GM23338 (cell line): ENCODE measurements at regions not wholly inside any gene's neighbourhood (a gene's known extent, or its start where the extent isn't known, plus 50 kb on each side); places are given as distances from the start of the nearest gene placed in this dataset.

Experiments used
- ATAC-seq: fragments of 200-7000 bp; cut with Tn5 transposase; 3 replicates; pipeline ENCODE4 v1.9.1; 2020
- DNase-seq: peaks from one replicate; pipeline ENCODE4 v3.0.0-alpha.2; 2015; ENCODE audit warnings: low spot score
- H2AFZ ChIP-seq: fragments of 200-600 bp; sonication (generic); 2 replicates; pipeline ENCODE4 v1.8.0; 2016; ENCODE audit warnings: antibody characterized with exemption, mild to moderate bottlenecking, moderate library complexity
- H3F3A ChIP-seq: fragments of 200-600 bp; sonication (generic); replicated peaks from 2 replicates; pipeline ENCODE4 v1.8.0; 2017; ENCODE audit warnings: antibody characterized with exemption, mixed run types, low read depth
- H3K27ac ChIP-seq: fragments of 200-600 bp; sonication (generic); 2 replicates; pipeline ENCODE4 v1.6.1; 2016; ENCODE audit warnings: low read depth
- H3K27me3 ChIP-seq: fragments of 200-600 bp; sonication (generic); 2 replicates; pipeline ENCODE4 v1.8.0; 2016; ENCODE audit warnings: mild to moderate bottlenecking, mixed run types, moderate library complexity; ENCODE audit not compliant: insufficient read depth
- H3K36me3 ChIP-seq: fragments of 200-600 bp; sonication (generic); 2 replicates; pipeline ENCODE4 v1.8.0; 2016; ENCODE audit warnings: mild to moderate bottlenecking; ENCODE audit not compliant: insufficient read depth
- H3K4me1 ChIP-seq: fragments of 200-600 bp; sonication (generic); 2 replicates; pipeline ENCODE4 v1.8.0; 2016; ENCODE audit warnings: mild to moderate bottlenecking, moderate library complexity; ENCODE audit not compliant: insufficient read depth
- H3K4me2 ChIP-seq: fragments of 200-600 bp; sonication (generic); 2 replicates; pipeline ENCODE4 v1.7.1; 2017; ENCODE audit warnings: mixed run types
- H3K4me3 ChIP-seq: fragments of 200-600 bp; sonication (generic); 2 replicates; pipeline ENCODE4 v1.6.1; 2016; ENCODE audit warnings: mixed run types
- H3K79me2 ChIP-seq: fragments of 200-600 bp; sonication (generic); replicated peaks from 2 replicates; pipeline ENCODE4 v1.8.0; 2017; ENCODE audit warnings: mild to moderate bottlenecking; ENCODE audit not compliant: insufficient read depth
- H3K9me2 ChIP-seq: fragments of 200-600 bp; sonication (generic); 2 replicates; pipeline ENCODE4 v1.8.0; 2017; ENCODE audit not compliant: insufficient read depth
- H4K20me1 ChIP-seq: fragments of 200-600 bp; sonication (generic); replicated peaks from 2 replicates; pipeline ENCODE4 v1.8.0; 2017; ENCODE audit warnings: mild to moderate bottlenecking; ENCODE audit not compliant: insufficient read depth
- H3K27ac Mint-ChIP-seq: 2 replicates; pipeline ENCODE4 v1.8.0; 2020; ENCODE audit warnings: inconsistent platforms, mild to moderate bottlenecking, moderate library complexity, mixed read lengths
- H3K27me3 Mint-ChIP-seq: 3 replicates; pipeline ENCODE4 v1.8.0; 2022; ENCODE audit warnings: low read depth, mild to moderate bottlenecking, moderate library complexity, mixed read lengths, inconsistent platforms; ENCODE audit not compliant: insufficient read depth, poor library complexity
- H3K36me3 Mint-ChIP-seq: 3 replicates; pipeline ENCODE4 v1.8.0; 2021; ENCODE audit warnings: low read depth, mild to moderate bottlenecking, inconsistent platforms, moderate library complexity, mixed read lengths
- H3K4me1 Mint-ChIP-seq: 3 replicates; pipeline ENCODE4 v1.8.0; 2020; ENCODE audit warnings: mild to moderate bottlenecking, inconsistent platforms, mixed read lengths
- H3K4me3 Mint-ChIP-seq: 3 replicates; pipeline ENCODE4 v1.8.0; 2021; ENCODE audit warnings: moderate library complexity, mild to moderate bottlenecking, inconsistent platforms, mixed read lengths
- H3K9me3 Mint-ChIP-seq: 3 replicates; pipeline ENCODE4 v1.8.0; 2020; ENCODE audit warnings: moderate library complexity, mild to moderate bottlenecking, inconsistent platforms, mixed read lengths
- CREB1 ChIP-seq: fragments of 250-450 bp; sonication (Bioruptor Pico); IDR thresholded peaks from 2 replicates; pipeline ENCODE4 v1.5.0; 2020; ENCODE audit warnings: low read depth, mild to moderate bottlenecking, moderate library complexity
- CTCF ChIP-seq, 2 experiments: fragments of 200-600 bp in 1 of 2; sonication (generic) in 1 of 2; conservative IDR thresholded peaks; 2 replicates each; pipeline versions ENCODE4 v1.5.1 to v1.6.1; 2016 to 2017; ENCODE audit warnings: antibody characterized with exemption in 2 of 2, low read depth in 2 of 2, mild to moderate bottlenecking in 2 of 2, moderate library complexity in 1 of 2
- ETS1 ChIP-seq: IDR thresholded peaks from 2 replicates; pipeline ENCODE4 v1.6.1; 2016; ENCODE audit warnings: antibody characterized with exemption
- EZH2 ChIP-seq: fragments of 200-600 bp; sonication (generic); IDR thresholded peaks from one replicate; pipeline ENCODE4 v1.8.0; 2017; ENCODE audit warnings: antibody characterized with exemption, mild to moderate bottlenecking, low read depth; ENCODE audit not compliant: unreplicated experiment
- EZH2phosphoT487 ChIP-seq: fragments of 200-600 bp; sonication (generic); IDR thresholded peaks from one replicate; pipeline ENCODE4 v1.8.1; 2018; ENCODE audit warnings: antibody characterized with exemption; ENCODE audit not compliant: unreplicated experiment
- JUNB ChIP-seq: IDR thresholded peaks from one replicate; pipeline ENCODE4 v1.6.1; 2016; ENCODE audit warnings: antibody characterized with exemption; ENCODE audit not compliant: unreplicated experiment
- NANOG ChIP-seq: IDR thresholded peaks from 2 replicates; pipeline ENCODE4 v1.6.1; 2016; ENCODE audit warnings: antibody characterized with exemption, borderline replicate concordance
- POLR2AphosphoS5 ChIP-seq: IDR thresholded peaks from 2 replicates; pipeline ENCODE4 v1.6.1; 2016; ENCODE audit warnings: antibody characterized with exemption, low read depth
- REST ChIP-seq: IDR thresholded peaks from one replicate; pipeline ENCODE4 v1.6.1; 2018; ENCODE audit warnings: antibody characterized with exemption; ENCODE audit not compliant: unreplicated experiment
- STAT1 ChIP-seq: IDR thresholded peaks from one replicate; pipeline ENCODE4 v1.6.1; 2016; ENCODE audit warnings: antibody characterized with exemption; ENCODE audit not compliant: unreplicated experiment
- ZNF114 ChIP-seq: fragments of 250-450 bp; sonication (Bioruptor Pico); IDR thresholded peaks from 2 replicates; pipeline ENCODE4 v1.5.0; 2020; ENCODE audit warnings: mild to moderate bottlenecking, moderate library complexity
- ZNF331 ChIP-seq: fragments of 250-450 bp; sonication (Bioruptor Pico); IDR thresholded peaks from 2 replicates; pipeline ENCODE4 v1.5.0; 2020; ENCODE audit warnings: low read depth, mild to moderate bottlenecking, moderate library complexity
- ZNF462 ChIP-seq: fragments of 250-450 bp; sonication (Bioruptor Pico); IDR thresholded peaks from 2 replicates; pipeline ENCODE4 v1.5.0; 2020; ENCODE audit warnings: mild to moderate bottlenecking, moderate library complexity

- no peak for TF ChIP-seq REST
- TF ChIP-seq NANOG: no peak
- no peak for TF ChIP-seq STAT1
Observed at GRCh38 chr2:8259841-8260178, 422.0 kb upstream of the ID2 start (continued).

- Histone ChIP-seq H2AFZ (0 out of 2 replicates have a peak overlapping the region, but pooled peaks have one; percentile 59), H3K4me2 (no peak overlapping the region), H3K27me3 (no peaks in the 10 kb centered on the region), H3K27ac (no peak overlapping the region), H3K9me2 (peaks cover 8% of the 10 kb centered on the region), H4K20me1 (no peaks in the 10 kb centered on the region), H3K79me2 (no peaks in the 10 kb centered on the region), H3K4me1 (peaks cover 27% of the 10 kb centered on the region), H3F3A (no peaks in the 10 kb centered on the region), H3K4me3 (no peak overlapping the region), H3K36me3 (0 out of 2 replicates have a peak, but pooled peaks cover 2% of the 10 kb centered on the region)
- Mint-ChIP-seq H3K4me3 (no peak overlapping the region), H3K4me1 (peaks cover 50% of the 10 kb centered on the region), H3K36me3 (no peaks in the 10 kb centered on the region), H3K9me3 (no peaks in the 10 kb centered on the region), H3K27ac (no peak overlapping the region), H3K27me3 (no peaks in the 10 kb centered on the region)
- DNase-seq: no peak
- ATAC-seq: no peak
- TF ChIP-seq ETS1: no peak
- no peak for TF ChIP-seq POLR2AphosphoS5
- TF ChIP-seq ZNF462: no peak
- TF ChIP-seq EZH2: no peak
- no peak for TF ChIP-seq JUNB
- no peak for TF ChIP-seq ZNF114 (CRISPR knock-in tag)
- no peak for TF ChIP-seq EZH2phosphoT487
- no peak for TF ChIP-seq CTCF (conservative IDR thresholded peaks at IDR 0.05; ENCODE audit: low read depth in 2 of 2)
- no peak for TF ChIP-seq CREB1 (CRISPR knock-in tag)
- no peak for TF ChIP-seq NANOG
- TF ChIP-seq ZNF331 (CRISPR knock-in tag): no peak
Observed at GRCh38 chr2:8260213-8260612, 421.6 kb upstream of the ID2 start.
